ENCODE measurements at regions not wholly inside any gene's neighbourhood (a gene's known extent, or its start where the extent isn't known, plus 50 kb on each side); places are given as distances from the start of the nearest gene placed in this dataset.

DNA sequence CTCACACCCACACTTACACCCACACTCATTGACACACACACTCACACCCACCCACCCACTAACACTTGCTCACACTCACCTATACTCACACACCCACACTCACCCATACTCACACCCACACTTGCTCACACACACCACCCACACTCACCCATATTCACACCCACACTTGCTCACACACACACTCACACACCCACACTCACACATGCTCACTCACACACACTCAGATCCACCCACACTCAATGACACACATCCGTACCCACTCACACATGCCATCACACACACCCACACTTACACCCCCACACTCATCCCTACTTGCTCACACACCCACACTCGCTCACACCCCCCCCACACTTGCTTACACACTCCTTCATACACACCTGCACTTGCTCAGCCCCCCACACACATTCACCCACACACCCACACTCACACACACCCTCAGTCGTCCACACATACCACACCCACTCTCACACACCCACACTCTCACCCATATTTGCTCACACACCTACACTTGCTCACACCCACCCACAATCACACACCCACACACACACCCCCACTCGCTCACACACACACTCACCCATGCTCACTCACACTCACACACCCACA, 321.1 kb upstream of the N4BP1 start:
- no peak for DNase-seq

- DNase-seq: no peak
Observed at GRCh38 chr16:48919791-48920190, 309.8 kb upstream of the N4BP1 start.

DNA sequence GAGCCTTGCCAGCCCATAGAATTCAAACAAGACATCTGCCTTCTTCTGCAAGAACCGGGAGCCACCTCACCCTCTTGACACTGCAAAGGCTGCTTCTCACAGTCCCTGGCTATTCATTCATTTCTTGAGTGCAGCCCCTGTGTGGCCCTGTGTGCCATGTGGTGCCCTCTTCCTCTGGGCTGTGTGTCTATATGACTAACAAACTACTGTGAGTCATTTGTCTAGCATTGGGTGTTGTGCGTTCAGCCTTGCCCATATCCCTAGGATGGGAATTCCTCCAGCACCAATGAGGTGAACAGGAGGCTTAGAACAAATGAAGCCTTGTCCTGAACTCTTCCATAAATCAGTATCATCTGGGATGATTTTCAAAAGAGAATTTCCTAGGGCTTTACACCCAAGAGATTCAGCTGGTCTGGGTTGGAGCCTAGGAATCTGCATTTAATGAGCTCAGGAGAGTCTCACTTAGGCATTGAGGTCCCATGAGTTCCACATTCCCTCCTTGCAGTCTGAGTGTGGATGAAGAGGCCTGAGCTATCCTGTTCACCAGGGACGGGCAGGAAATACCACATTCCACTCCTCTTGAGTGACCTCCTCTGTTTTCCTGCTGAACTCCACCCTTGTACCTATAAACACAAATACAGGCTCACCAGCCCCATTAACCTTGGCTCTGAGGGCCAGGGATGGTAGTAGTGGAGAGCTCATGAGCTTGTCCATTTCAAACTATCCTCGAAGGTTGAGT, 308.7 kb upstream of the N4BP1 start:
- no peak for DNase-seq

DNA sequence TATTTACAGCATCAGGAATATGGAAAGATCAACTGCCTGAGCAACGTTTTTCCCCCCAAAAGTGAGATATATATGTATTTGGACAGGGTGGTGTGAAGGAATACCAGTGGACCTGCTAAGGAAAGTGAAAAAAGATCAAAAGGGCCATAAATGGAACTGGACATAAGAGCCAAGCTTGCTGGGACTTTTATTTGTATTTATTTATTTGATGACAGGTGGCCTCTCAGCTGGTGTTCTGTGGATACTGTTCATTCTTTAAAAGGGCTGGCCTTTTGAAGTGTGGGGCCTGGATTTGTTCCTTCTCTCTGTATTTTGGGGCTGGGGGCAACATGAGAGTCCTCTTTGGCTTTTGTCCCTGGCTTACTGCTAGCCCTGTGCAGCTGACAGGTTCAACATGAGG, 306.6 kb upstream of the N4BP1 start:
- DNase-seq: no peak

DNA sequence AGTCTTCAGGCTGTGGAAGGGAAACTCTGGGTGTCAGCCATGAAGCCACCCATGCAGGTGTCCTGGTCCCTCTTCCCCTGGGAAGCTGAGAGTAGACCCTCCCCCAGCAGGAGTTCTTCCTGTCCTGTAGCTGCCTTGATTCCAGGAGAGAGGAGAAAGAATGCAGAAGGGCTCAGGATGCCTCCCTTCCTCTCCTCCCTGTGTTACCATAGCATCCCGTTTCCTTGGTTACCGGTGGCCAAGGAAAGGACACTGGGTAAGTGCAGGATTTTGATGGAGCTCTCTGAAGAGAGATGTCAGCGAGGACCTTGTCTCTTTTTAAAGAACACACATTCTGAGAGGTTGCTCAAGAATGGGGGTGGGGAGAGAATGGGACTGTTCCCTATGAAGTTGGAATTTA, 304.1 kb upstream of the N4BP1 start:
- no peak for DNase-seq

GRCh38 chr16:48913384-48913783, 303.4 kb upstream of the N4BP1 start:
- DNase-seq: no peak

- no peak for DNase-seq
Observed at GRCh38 chr16:48912360-48912759, 302.4 kb upstream of the N4BP1 start.

DNA sequence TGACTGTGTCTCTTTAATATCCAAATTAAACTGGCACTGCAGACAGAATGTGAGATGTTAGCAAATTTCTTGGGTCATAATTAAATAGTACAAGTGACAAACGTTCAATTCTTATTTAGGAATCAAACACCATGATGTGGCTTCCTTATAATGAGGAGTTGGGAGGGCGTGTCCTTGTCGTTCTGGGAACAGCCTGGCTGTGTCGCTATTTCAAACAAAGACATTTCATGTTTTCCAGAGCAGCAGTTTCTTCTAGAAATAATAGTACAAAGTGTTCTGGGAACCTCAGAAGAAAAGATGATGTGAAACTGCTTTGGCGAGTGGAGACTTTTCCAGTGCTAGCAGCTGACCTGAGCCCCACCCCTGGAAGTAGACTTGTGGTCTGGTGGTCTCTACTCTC, 301.7 kb upstream of the N4BP1 start:
- no peak for DNase-seq

DNA sequence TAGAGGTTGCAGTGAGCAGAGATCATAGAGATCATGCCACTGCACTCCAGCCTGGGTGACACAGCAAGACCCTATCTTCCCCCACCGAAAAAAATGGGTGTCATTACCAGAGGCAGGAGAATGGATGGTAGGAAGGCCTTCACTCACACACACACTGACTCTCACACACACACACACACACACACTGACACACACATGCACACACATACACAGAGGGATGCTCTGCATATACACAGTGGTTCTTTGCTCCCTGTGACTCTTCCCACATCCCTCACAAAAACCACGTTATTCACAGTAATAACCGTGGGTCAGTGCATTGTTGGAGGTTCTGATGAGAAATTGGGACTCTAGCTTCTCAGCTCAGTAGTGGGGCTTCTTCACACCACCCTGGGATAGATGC, 300.2 kb upstream of the N4BP1 start:
- DNase-seq: no peak

DNA sequence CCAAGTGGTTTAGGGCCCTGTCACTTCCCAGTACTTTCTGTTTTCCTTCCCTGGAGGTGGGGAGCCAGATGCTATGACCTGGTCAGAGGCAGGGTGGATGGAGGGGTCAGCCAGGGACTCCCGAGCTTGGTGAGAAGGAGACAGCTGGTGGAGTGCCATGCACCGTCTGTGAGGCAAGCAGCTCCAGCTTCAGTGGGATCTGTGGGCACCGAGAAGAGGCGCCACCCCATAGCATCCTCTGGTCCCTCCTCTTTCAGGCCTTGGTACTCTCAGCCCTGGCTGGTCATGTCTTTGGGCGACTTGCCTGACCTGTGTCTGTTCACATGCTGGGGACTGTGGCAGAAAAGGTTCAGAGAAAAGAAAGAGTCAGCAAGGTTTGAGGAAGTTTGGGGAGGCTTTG, 299.3 kb upstream of the N4BP1 start:
- no peak for DNase-seq

DNA sequence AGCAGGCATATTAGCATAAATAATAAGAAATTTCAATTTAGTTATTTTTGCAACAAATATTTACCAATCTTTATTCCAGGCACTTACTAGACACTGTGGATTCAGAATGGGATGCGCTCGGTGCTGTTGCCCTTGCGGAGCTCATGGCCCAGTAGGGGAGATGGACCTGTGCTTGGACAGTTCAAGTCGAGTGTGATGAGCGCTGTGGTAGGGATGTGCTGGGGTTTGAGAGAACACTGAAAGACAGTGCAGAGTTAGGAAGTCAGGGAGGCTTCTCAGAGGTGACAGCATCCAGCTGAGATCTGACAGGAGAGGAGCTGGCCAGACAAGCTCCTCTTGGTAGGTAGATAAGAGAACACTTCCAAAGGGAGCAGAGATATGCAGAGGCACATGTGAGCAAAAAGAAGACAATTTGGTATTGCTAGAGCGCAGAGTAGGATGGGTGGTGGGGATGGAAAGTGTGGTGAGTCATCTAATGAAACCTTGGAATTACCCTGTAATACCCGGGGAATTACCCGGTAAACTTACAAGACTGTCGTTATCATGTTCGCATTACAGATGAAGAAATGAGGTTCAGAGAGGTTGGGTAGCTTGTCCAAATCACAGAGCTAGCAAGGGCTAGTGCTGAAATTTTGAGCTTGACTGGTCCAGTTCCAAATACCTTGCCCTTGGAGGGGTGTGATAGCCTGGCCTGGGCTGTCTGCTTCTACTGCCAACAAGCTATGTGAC, 298.1 kb upstream of the N4BP1 start:
- no peak for DNase-seq

DNA sequence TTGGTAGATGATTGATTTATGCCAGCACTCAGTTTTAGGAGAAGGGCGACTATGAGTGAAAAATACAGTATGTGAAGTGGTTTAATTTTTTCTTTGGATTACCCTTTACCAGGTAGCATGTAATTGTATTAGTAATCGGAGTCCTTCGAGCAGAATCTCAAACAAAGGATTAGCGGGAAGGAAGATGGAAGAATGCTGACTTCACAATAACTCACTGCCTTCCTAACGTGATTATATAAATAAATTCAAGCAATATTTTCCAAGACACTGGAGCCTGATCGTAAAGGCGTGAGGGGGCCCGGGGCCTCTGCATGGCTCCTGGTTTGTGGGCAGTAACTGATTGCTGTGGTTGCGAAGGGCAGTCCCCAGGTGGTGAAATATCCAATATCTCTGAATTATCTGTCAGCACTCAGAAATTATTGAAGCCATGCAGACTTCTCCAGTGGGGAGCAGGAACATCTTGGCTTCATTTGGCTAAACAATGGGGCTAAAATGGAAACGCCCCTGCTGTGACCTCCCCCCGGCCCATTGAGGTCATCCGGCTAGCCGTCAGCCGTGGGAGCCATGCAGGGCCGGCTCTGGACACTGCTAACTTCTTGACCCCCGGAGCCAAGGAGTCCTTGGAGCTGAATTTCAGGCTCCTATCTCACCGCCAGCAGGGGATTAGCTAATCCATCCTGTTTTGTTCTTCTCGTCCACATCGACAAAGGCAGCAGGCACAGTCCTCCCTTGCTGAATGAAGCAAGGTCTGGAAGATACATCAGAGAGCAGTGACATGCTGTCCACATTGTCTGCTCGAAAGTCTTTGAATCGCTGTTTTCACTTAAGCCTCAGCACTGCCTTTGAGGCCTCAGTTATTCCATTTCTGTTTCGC, 295.9 kb upstream of the N4BP1 start:
- no peak for DNase-seq

DNA sequence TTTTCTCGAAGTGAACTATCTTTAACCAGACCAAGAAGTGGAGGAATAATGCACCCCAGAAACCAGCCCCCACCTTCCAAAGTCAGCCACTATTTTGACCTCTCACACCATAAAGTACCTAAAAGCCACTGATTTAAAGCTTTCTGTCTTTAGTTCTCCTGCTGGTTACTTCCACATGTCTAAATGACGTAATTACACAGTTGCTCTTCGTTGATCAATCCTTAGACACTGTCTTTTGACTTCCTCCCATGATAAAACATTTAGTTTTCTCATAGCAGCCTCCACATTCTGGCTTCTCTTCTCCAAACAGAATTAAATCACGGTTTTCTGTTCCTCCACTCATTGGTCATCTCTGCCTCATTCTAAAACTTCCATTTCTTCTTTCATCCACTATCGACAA, 294.4 kb upstream of the N4BP1 start:
- no peak for DNase-seq

- no peak for DNase-seq
Observed at GRCh38 chr16:48903039-48903438, 293.1 kb upstream of the N4BP1 start.

- peak; percentile 35 for DNase-seq
Observed at GRCh38 chr16:48901712-48902374, 291.9 kb upstream of the N4BP1 start.

GRCh38 chr16:48899500-48899899, 289.5 kb upstream of the N4BP1 start:
- no peak for DNase-seq

- no peak for DNase-seq
Observed at GRCh38 chr16:48897698-48898205, 287.8 kb upstream of the N4BP1 start.

- DNase-seq: no peak
Observed at GRCh38 chr16:48895142-48895541, 285.2 kb upstream of the N4BP1 start.

GRCh38 chr16:48892893-48893292, 282.9 kb upstream of the N4BP1 start:
- DNase-seq: no peak

DNA sequence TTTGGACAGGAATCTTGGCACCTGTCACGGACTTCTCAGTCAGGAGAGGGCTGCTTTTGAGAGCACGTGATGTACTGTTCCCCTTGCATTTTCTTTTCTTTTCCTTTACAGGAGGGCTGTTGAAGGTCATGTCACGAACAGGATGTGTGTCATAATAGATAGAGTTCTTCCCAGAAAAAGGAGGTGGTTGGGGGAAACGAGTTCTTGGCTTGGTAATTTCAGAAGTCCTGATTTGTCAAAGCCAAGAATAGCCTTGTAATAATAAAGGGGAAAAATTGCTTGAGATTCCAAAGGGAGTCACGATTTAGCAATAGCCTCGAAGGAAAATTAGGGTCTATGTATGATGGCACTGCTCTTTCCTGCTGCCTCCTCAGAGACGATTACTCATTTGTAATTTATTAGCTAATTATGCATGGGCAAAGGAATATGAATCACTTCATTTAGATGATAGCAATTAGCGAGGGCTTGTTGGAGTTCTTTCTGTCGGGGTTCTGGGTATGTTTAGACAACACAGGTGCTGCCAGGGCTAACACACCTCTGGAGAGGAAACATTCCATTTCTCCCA, 277.7 kb upstream of the N4BP1 start:
- no peak for DNase-seq

GRCh38 chr16:48885471-48885870, 275.5 kb upstream of the N4BP1 start:
- DNase-seq: no peak

- DNase-seq: no peak
Observed at GRCh38 chr16:48881272-48881671, 271.3 kb upstream of the N4BP1 start.
